H1 (cell line): ENCODE measurements at regions not wholly inside any gene's neighbourhood (a gene's known extent, or its start where the extent isn't known, plus 50 kb on each side); places are given as distances from the start of the nearest gene placed in this dataset.

Experiments
- CTBP2 ChIP-seq: IDR thresholded peaks from 2 replicates; pipeline ENCODE4 v1.7.0; 2011; ENCODE audit warnings: borderline replicate concordance, mild to moderate bottlenecking, moderate library complexity, mixed read lengths, low read length; ENCODE audit not compliant: insufficient read depth, insufficient read length
- EP300 ChIP-seq, 2 experiments: IDR thresholded peaks; 1 replicate in 1 of 2; 2 replicates in 1 of 2; pipeline ENCODE4 v1.6.1; 2011 to 2012; ENCODE audit warnings: low read depth in 2 of 2, low read length in 2 of 2, mild to moderate bottlenecking in 2 of 2, borderline replicate concordance in 1 of 2, inconsistent platforms in 1 of 2, moderate library complexity in 1 of 2
- JUND ChIP-seq: IDR thresholded peaks from 2 replicates; pipeline ENCODE4 v1.6.1; 2011; ENCODE audit warnings: mild to moderate bottlenecking, improper control_type of control experiment, low read length
- NANOG ChIP-seq: IDR thresholded peaks from 2 replicates; pipeline ENCODE4 v1.6.1; 2011; ENCODE audit warnings: low read length, low read depth, mild to moderate bottlenecking, inconsistent platforms; ENCODE audit not compliant: insufficient read depth, poor library complexity, severe bottlenecking

GRCh38 chr7:153151766-153152165, 392.2 kb downstream of the ACTR3B start (continued):
- TF ChIP-seq JUND (no peak), CTBP2 (no peak), NANOG (no peak), EP300 (IDR thresholded peaks at IDR 0.05; ENCODE audit: borderline replicate concordance in 1 of 2, low read depth in 2 of 2, low read length in 2 of 2) (no peak)
